ENCODE measurements at regions not wholly inside any gene's neighbourhood (a gene's known extent, or its start where the extent isn't known, plus 50 kb on each side); places are given as distances from the start of the nearest gene placed in this dataset.

DNA sequence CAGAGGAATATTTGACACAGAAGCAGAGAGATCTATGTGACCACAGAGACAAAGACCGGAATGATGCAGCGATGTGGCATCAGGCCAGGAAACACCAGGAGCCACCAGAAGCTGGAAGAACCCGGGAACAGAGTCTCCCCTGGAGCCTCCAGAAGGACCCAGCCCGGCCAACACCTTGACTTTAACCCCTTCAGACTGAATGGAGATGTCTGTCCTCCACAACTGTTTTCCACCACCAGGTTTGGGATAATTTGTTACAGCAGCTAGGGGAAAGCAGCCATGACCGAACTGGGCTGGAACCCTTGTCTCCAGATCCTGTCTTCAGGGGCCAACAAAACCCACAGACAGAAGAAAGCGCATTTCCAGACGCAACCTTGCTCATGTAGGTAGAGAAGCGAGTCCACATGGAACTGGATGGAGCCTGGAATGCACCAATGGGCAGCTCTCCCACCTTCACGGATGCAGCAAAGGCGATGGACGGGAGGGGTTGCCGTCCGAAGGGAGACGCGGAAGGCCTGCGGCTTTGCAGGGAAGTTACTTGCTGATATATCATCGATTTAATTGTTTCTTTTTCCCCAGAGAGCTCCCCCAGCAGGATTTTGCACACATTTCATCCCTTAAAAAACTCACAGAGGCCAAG lies 396.6 kb downstream of the NPHP4 start:
- no peak for DNase-seq

DNA sequence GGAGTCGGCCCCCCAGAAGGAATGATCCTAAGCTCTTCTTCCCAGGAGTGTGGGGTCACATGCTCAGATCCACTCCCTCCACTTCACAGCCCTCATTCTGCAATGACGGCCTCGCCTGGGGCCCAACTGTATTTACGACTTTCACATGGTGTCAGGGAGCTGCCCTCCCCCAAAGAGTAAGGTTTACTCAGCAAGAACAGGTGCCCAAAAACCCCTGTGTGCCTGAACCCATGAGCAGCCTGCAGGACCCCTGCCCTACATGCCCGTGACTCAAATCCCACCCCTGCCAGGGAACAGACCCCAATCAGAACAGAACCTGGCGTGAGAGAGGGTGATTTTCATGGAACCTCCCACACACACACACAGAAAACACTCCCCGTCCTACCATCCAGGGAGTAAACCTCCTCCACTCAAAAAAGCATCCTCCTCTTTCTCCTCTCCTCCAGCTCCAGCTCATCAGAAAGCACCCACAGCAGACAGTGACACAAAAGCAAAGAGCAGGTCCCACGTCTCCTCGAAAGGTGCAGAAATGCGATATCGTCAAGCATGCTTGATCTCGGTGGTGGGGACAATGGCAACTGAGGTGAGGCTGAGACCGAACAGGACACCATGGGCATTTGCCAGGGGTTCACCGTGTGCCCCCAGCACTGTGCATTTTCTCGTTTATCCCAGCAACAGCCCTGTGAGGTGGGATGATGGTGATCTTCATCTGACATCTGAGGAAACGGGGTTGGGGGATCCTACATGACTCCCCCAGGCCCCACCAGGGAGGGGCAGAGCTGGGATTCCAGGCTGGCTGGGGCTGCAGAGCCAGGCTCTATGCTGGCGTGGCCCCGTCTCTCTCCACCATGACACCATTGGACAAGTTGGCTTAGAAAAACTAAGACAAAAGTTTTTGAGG lies 397.9 kb downstream of the NPHP4 start:
- DNase-seq = no peak

DNA sequence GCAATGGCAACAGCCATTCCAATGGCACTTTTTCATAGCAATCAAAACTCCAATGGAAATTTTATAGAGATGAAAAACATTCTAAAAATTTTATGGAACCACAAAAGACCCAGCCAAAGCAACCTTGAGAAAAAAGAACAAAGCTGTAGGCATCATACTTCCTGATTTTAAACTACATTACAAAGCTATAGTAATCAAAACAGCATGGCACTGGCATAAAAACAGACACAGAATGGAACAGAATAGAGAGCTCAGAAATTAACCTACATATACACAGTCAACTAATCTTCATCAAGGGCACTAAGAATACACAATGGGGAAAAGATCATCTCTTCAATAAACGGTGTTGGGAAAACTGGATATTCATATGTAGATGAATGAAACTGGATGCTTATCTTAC lies 401.5 kb downstream of the NPHP4 start:
- DNase-seq = no peak

DNA sequence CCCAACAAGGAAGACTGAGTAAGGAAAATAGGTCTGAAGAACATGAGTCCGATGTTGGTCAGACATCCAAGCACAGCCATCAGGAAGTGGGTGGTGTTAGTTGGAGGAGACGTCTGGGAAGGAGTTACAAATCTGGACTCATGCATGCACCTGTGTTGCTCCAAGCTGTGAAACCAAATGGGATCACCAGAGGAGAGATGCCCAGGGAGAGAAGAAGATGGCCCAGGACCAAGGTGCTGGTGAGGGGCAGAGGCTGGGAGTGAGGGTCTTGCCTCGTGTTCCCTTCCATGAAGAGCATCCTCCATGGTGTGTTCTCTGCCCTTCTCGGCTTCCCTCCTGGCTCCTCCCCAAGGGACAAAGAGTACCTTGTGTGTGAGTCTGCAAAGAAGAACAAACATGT lies 405.6 kb downstream of the NPHP4 start:
- no peak for DNase-seq

DNA sequence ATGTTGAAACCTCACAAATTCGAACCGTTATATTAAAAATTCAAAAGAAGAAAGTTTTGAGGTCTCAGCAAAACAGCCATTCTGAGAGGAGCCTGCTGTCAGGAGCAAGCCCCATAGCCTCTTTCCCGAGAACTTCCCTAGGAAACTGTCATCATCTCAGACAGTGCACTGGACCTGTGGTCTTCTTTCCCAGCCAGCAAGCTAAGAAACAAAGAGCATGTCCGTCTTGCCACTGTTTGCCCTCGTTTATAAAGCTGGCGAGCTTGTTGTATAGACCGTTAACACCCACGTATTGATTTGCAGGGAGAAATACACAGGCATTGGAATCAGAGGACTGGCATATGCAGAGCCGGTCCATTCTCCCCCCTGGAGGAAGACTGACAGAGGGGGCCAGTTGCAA lies 407.0 kb downstream of the NPHP4 start:
- DNase-seq = no peak

DNA sequence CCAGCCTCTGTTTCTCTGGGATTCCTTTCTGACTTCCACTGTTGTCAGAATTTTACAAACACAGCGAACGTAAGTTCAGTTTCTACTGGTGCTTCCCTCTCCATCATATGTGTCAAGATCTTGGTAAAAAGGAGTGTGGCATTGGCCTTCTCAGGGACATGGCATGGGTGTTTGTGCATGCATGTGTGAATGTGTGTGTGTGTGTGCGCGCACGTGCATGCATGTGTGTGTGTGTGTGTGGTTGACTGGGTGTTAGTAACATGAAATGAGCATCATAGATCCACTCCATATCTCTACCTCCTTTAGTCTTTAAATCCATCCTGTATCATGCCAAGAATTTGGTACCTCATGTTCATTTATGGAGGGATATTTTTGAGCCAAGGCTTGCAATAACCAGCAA lies 411.3 kb downstream of the NPHP4 start:
- DNase-seq = no peak

DNA sequence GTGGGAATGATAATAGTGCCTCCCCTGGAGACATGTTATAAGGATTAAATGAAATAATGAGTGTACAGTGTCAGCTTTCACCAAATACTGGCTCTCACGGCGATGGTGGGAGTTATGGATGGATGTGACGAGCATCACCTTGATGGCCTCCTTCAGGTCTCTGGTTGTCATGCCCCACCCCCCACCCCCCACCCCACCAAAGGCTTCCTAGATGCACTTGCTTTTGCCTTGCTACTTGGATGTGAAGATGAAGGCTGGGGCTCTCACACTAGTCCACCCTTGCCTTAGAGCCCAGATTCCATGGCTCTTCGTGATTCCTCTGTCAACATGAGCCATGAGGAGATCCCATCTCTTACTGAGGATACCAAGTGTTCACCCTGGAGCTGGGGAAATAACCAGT lies 412.3 kb downstream of the NPHP4 start:
- DNase-seq = no peak

DNA sequence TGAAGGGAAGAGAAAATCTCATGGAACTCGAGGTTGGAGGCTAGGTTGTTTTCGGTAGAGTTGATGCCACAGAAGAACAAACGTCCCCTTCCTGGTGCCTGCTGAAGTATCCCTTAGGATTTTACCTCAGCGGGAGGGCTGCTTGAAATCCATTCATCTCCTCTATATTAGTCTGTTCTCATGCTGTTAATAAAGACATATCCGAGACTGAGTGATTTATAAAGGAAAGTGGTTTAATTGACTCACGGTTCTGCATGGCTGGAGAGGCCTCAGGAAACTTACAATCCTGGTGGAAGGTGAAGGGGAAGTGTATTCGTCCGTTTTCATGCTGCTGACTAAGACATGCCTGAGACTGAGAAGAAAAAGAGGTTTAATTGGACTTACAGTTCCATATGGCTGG lies 413.5 kb downstream of the NPHP4 start:
- no peak for DNase-seq

DNA sequence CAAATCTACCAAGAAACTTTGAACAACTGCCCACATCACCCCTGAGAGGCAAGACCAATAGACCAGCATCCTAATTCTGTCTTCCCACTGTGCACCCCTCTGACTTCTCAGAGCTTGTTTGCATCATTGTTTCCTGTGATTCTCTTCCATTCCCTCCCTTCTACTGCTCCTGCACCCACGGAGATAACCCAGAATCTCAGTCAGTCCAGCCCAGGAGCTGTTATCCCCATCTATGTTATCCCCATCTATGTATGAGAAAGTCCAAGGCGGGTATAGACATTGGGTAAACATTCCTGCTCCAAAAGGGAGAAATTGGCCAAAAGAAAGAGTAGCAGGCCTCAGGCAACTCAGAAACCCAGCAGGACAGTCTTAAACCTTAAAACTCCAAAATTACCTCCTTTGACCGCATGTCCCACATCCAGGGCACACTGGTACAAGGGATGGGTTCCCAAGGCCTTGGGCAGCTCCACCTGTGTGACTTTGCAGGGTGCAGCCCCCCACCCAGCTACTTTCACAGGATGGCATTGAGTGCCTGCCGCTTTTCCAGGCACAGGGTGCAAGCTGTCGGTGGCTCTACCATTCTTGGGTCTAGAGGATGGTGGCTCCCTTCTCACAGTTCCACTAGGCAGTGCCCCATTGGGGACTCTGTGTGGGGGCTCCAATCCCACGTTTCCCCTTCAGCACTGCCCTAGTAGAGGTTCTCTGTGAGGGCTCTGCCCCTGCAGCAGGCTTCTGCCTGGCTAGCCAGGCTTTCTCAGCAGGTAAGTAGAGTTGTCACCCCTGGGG lies 414.8 kb downstream of the NPHP4 start:
- DNase-seq = no peak

DNA sequence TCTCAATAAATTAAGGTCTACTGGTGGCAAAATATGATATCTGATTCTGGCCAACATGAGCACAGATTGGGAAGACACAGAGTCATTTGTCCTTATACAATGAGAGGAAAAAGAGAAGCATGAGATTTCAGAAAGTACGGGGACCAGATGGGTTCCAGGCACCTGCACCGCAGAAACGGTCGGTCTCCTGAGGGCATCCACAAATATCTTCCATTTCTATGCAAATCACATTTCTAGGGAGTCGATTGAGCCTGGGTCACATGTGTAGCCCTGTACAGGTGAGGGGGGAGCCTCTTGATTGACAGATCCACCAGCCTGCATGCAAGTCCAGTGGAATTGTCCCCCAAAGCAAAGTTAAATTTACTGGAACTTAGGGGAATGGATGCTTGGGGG lies 415.6 kb downstream of the NPHP4 start:
- DNase-seq = no peak

DNA sequence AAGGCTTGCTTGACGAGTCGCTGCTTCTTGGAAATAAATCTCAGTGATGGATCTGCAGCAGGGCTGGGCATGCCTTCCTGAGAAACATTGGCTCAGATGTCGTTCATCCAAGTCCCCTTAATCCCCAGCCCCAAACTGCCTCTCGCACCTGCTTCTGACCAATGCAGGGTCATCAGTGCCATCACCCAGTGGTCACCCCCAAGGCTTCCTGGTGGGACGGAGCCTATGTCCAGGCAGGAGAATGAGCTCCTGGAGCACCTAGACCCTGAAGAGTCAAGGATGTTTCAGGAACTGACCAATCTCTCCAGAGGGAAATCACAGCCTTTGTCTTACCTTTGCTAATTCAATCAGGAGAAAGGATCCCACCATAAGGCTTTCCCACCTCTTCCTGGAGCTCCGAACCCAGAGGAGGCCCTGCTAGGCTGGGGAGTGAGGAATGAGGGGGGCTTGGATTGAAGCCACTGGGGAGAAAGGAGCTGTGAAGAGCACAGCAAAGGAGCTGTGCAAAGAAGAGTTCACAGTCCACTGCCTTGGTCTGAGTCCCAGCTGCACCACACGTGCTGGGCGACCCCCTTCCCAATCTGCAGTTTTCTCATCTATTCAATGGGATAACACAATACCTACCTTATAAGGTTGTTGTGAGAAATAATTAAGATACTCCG lies 416.1 kb downstream of the NPHP4 start:
- DNase-seq = no peak

DNA sequence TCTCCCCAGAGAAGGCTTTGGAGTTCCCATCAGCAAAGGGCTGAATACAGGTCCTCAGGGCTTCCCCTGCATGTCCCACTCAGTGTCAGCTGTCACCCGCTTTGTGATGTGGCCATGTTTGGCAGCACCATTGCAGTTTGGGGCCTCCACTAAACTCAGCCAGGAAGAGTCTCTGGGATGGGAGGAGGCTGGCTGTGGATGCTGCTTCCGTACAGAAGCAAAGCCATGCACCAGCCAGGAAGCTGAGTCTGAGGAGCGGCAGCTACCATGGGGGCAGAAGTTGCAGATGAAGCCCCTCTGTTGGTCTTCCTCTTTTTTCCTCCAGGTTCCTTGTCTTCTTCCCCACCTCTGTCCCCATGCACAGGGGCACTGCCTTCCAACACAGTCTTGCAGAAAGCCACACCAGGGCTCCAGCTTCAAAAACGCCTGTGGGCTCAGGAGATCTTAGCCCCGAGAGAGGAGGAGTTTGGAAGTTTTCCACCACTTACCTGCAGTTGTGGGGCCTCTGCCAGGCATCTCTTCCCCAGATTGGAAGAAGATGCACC lies 416.8 kb downstream of the NPHP4 start:
- no peak for DNase-seq

DNA sequence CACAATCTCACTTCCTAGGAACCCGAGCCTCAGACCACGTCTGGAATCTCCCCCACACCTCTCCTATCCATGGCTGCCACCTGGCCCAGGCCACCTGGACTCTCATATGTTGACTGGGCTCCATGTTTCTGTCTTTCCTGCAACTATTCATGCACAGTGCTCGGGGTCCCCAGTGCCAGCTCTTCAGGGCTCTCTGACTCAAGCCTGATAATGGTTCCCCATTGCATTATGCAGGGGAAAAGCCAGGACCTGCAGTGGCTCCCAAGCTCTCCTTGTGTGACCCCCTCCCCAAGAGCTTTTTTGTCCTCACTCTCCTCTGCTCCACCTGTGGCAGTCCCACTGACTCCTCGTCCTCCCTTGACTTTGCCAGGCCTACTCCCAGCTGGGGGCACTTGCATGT lies 417.6 kb downstream of the NPHP4 start:
- no peak for DNase-seq

DNA sequence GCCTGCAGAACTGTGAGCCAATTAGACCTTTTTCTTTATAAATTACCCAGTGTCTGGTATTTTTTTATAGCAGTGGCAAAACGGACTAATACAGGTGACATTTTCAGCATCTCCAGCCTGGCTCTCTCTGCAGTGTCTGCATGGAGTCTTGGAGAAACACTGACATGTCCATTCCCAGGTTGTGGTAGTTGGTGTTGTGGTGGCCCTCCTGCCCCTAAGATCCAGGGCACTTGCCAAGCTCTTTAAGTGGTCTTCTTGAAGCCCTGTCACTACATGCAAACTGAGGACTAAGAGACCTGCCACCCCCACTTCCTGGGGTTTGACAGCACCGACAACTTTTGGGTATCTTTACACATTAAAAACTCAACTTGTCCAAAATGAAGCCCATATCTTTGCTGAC lies 419.4 kb downstream of the NPHP4 start:
- DNase-seq = no peak

DNA sequence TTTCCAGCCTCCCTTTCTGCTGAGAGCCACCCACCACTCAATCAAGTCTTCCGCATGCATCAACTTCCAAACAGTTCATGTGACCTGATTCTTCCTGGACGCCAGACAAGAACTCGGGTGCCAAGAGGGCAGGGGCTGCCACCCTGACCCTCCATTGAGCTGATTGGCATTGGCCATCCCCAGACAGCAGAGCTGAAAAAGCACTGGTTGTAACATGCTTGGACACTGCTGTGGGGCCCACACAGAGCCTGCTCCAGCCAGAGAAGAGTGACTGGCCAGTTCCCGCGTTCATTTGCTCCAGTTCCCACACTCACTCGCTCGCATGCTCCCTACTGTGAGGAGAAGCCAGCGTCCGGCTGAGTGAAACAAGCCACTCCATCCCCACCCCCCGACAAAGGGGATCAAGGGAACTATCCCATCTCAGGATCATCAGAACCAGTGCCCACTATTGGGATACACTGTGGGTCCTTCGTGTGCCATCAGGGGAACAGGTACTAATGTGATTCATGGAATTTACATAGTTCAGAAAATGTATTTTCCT lies 420.3 kb downstream of the NPHP4 start:
- no peak for DNase-seq

DNA sequence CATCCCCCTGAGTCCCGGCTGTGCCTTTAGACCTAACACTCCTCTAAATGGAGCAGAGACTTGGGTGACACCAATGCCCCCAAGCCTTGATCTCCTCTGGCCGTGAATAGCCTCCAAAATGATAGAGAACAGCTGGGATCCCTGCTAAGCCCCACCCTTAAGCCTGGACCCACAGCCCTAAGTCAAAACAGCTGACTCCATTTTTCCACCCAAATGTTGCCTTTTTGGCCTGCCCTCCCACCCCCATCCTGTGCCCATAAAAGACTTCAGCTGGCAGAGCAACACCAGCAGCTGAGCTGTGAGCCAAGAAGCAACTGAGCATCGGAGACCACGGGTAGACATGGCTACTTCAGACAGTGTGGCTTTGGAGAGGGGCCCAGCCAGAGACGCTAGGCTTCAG lies 420.8 kb downstream of the NPHP4 start:
- no peak for DNase-seq

DNA sequence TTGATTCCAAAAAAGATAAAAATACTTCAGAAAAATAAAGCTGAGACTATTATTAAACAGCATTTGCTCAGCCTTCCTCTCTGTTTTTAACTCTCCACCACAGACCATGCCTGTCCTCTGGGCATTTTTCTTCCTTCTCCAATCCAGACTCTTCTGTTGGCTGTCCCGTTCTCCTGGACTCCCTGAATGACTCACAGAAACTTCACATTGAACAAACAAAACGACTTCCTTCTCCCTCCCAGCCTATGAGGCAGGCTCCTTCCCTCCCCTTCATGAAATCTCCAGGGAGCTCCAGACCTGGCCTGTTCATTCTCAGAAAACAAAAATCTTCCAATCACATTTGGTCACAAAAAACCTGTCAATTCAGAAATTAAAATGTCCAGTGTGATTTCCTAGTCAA lies 421.3 kb downstream of the NPHP4 start:
- DNase-seq = no peak

DNA sequence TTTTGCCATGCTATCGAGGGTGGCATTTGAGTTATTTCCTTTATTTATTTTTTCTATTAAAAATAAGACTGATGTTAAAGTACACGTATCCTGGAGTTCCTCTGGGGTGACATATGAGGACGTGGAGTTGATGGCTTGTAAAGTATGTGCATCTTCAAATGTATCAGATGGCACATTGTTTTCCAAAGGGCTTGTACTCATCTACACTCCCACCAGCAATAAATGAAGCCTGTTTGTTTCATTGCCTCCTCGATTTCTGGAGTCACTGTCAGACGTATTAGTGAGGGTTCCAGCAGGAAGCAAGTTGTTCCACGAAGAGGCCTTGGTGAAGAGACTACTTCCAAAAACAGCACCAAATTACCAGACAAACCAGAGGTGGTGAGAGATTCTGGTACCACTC lies 423.9 kb downstream of the NPHP4 start:
- DNase-seq = no peak

DNA sequence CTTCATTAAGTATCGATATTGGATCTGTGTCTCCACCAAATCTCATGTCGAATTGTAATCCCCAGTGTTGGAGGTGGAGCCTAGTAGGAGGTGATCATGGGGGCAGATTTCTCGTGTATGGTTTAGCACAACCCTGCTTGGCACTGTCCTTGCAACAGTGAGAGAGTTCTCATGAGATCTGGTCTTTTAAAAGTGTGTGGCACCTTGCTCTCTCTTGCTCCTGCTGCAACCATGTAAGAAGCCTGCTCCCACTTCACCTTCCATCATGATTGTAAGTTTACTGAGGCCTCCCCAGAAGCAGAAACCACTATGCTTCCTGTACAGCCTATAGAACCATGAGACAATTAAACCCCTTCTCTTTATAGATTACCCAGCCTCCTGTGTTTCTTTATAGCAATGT lies 424.4 kb downstream of the NPHP4 start:
- no peak for DNase-seq

DNA sequence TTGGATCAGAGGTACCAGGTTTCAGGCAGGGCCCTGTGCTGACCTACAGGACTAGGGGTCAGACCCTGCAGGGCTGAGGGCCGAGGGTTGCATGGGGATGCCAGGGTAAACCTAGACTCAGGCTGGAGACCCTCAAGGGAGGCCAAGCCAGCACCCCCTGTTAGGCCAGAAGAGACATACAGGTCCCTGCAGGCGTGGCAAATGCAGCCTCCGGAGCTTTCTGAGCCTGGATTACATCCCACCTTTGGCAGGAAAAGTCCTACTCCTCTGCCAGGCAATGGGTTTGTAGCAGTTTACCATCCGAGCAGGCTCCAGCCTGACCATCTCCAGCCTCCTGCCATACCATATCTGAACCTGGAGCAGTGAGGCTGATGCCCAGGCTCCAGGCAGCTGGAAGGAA lies 425.3 kb downstream of the NPHP4 start:
- DNase-seq = no peak

DNA sequence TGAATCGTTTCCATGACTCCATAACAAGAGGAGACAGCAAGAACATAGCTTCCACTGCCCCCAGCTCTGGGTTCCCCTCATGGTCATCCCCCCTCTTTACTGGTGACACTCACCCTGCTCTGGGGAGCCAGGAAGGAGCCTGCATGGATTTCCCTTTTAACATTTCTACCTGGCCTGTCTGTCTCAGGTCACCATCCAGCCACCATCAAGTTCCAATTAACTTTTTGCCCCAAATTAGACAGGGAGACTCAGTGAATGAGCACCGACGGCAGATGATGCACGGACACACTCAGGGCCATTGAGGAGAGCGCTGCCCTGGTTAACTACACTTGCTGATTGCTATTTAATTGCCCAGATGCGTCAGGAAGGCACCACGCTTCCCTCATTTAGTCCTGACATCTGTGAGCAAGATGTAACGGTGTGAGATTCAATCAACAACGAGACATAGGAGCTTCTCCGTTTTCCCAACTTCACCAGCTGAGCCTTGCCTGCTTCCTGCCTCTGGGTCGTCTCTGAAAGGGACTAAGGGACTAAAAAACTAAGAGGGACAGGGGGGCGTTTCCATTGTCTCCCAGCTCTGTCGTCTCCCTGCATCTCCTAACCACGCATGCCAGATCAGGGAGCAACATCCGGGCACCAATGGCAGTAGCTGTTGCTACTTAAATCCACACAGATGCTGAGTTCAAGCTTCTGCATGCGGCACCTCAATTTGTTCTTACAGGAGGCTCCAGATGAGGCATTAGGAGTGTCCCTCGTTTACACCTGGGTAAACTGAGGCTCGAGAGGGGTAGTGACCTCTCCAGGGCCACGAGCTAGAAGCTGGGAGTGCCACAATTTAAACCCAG lies 426.7 kb downstream of the NPHP4 start:
- DNase-seq = no peak

Measured in inflammatory macrophage treated with lipopolysaccharide for 1 hour (primary cell).